ENCODE measurements at regions not wholly inside any gene's neighbourhood (a gene's known extent, or its start where the extent isn't known, plus 50 kb on each side); places are given as distances from the start of the nearest gene placed in this dataset.

DNA sequence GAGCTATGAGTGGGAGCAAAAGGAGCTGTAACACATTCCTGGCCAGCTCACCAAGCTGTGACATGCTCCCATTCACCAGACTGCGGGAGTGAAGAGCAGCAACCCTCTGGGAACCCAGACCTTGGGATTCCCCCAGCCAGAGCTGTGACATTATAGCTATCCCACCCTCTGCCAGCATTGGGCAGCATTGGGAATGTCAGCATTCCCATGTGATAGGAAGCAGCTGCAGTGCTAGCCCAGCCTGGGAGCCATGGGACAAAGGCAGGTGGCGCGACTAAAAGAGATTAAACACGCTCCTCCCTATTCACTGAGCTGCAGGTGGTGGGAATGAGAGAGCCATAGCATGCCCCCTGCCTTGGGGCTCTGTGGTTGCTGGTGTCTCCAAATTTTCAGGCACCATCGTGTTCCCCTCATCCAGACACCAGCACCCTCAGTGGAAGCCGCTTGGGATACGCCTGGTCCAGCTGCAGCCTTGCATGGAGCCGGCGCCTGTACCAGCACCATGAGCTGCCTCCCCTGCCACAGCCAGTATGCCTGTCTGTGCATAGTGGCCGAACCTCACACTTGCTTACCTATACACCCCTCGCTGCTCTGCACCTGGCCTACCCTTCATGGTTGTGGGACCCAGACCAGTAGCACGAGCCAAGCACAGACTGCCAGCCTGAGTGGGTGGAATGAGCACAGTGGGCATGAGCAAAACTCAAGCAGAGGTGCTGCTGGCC is 695.6 kb upstream of the GCFC2 start:
- H3K79me2 ChIP-seq (ENCODE audit: insufficient read depth, low read length), result no peaks in the 10 kb centered on the region
- no peak overlapping the region for H3K9ac ChIP-seq (ENCODE audit: low read length)
- no peak for TF ChIP-seq EGR1 (IDR thresholded peaks at IDR 0.05; ENCODE audit: low read depth)
- no peak for TF ChIP-seq CBX3 (IDR thresholded peaks at IDR 0.05; ENCODE audit: low read depth)
- TF ChIP-seq EZH2phosphoT487 (IDR thresholded peaks at IDR 0.05; ENCODE audit: borderline replicate concordance), result no peak
- TF ChIP-seq, protein P1, sequence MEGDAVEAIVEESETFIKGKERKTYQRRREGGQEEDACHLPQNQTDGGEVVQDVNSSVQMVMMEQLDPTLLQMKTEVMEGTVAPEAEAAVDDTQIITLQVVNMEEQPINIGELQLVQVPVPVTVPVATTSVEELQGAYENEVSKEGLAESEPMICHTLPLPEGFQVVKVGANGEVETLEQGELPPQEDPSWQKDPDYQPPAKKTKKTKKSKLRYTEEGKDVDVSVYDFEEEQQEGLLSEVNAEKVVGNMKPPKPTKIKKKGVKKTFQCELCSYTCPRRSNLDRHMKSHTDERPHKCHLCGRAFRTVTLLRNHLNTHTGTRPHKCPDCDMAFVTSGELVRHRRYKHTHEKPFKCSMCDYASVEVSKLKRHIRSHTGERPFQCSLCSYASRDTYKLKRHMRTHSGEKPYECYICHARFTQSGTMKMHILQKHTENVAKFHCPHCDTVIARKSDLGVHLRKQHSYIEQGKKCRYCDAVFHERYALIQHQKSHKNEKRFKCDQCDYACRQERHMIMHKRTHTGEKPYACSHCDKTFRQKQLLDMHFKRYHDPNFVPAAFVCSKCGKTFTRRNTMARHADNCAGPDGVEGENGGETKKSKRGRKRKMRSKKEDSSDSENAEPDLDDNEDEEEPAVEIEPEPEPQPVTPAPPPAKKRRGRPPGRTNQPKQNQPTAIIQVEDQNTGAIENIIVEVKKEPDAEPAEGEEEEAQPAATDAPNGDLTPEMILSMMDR (IDR thresholded peaks at IDR 0.05 in 2 of 3, conservative IDR thresholded peaks at IDR 0.05 in 1 of 3; ENCODE audit: borderline replicate concordance in 1 of 3, insufficient read depth in 1 of 3, low read depth in 2 of 3, low read length in 2 of 3), result no peak
- no peak for TF ChIP-seq ZFX (IDR thresholded peaks at IDR 0.05)
- TF ChIP-seq FOSL1 (IDR thresholded peaks at IDR 0.05; ENCODE audit: low read depth), result no peak
- no peak for TF ChIP-seq SIN3A (IDR thresholded peaks at IDR 0.05; ENCODE audit: low read depth)
- TF ChIP-seq JUND (IDR thresholded peaks at IDR 0.05), result no peak
- no peak for TF ChIP-seq POLR2AphosphoS5 (IDR thresholded peaks at IDR 0.05; ENCODE audit: low read depth, low read length)
- TF ChIP-seq, protein P2, sequence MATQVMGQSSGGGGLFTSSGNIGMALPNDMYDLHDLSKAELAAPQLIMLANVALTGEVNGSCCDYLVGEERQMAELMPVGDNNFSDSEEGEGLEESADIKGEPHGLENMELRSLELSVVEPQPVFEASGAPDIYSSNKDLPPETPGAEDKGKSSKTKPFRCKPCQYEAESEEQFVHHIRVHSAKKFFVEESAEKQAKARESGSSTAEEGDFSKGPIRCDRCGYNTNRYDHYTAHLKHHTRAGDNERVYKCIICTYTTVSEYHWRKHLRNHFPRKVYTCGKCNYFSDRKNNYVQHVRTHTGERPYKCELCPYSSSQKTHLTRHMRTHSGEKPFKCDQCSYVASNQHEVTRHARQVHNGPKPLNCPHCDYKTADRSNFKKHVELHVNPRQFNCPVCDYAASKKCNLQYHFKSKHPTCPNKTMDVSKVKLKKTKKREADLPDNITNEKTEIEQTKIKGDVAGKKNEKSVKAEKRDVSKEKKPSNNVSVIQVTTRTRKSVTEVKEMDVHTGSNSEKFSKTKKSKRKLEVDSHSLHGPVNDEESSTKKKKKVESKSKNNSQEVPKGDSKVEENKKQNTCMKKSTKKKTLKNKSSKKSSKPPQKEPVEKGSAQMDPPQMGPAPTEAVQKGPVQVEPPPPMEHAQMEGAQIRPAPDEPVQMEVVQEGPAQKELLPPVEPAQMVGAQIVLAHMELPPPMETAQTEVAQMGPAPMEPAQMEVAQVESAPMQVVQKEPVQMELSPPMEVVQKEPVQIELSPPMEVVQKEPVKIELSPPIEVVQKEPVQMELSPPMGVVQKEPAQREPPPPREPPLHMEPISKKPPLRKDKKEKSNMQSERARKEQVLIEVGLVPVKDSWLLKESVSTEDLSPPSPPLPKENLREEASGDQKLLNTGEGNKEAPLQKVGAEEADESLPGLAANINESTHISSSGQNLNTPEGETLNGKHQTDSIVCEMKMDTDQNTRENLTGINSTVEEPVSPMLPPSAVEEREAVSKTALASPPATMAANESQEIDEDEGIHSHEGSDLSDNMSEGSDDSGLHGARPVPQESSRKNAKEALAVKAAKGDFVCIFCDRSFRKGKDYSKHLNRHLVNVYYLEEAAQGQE (IDR thresholded peaks at IDR 0.05; ENCODE audit: low read depth), result no peak
- no peak for TF ChIP-seq YY1 (IDR thresholded peaks at IDR 0.05; ENCODE audit: extremely low read depth, insufficient replicate concordance, low read depth, low read length)
- no peak for TF ChIP-seq POLR2A (IDR thresholded peaks at IDR 0.05; ENCODE audit: borderline replicate concordance, extremely low read depth, insufficient read depth, insufficient read length)
- TF ChIP-seq ZNF274 (IDR thresholded peaks at IDR 0.05; ENCODE audit: low read depth, low read length), result no peak
- TF ChIP-seq, protein P3, sequence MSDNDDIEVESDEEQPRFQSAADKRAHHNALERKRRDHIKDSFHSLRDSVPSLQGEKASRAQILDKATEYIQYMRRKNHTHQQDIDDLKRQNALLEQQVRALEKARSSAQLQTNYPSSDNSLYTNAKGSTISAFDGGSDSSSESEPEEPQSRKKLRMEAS (IDR thresholded peaks at IDR 0.05), result no peak
- TF ChIP-seq CEBPB (IDR thresholded peaks at IDR 0.05; ENCODE audit: low read depth), result no peak
- TF ChIP-seq SRF (IDR thresholded peaks at IDR 0.05; ENCODE audit: low read depth), result no peak
- TF ChIP-seq, protein P4, sequence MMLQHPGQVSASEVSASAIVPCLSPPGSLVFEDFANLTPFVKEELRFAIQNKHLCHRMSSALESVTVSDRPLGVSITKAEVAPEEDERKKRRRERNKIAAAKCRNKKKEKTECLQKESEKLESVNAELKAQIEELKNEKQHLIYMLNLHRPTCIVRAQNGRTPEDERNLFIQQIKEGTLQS (IDR thresholded peaks at IDR 0.05), result no peak
- H2AFZ ChIP-seq (ENCODE audit: low read depth, low read length, poor library complexity, severe bottlenecking), result no peak overlapping the region
- no peaks in the 10 kb centered on the region for H3K4me1 ChIP-seq (ENCODE audit: control insufficient read depth in 1 of 2, insufficient read depth in 2 of 2, low read length in 2 of 2)
- H3K4me2 ChIP-seq (ENCODE audit: low read length), result no peak overlapping the region
- no peak overlapping the region for H3K27ac ChIP-seq (ENCODE audit: low read depth, low read length)
- BruUV-seq (replicated peaks), result no TSS peak
- H3K9me2 ChIP-seq (ENCODE audit: insufficient read depth), result no peaks in the 10 kb centered on the region
- DNase-seq (ENCODE audit: low read depth, low spot score) (no peak), ATAC-seq (no peak)
- ChIA-PET POLR2A (no interaction called here), RAD21 (ENCODE audit: low non-redundant PET in 1 of 2, low total read pairs in 2 of 2, uncharacterized antibody in 2 of 2, unreplicated experiment in 2 of 2) (no interaction called here), CTCF (no interaction called here)
- no peaks in the 10 kb centered on the region for H3K27me3 ChIP-seq (ENCODE audit: insufficient read depth, low read length)
- H4K20me1 ChIP-seq (ENCODE audit: insufficient read depth), result no peaks in the 10 kb centered on the region
- H3K4me3 ChIP-seq (replicated peaks in 1 of 2; ENCODE audit: low read depth in 1 of 2, low read length in 2 of 2), result no peak overlapping the region
- no peaks in the 10 kb centered on the region for H3K36me3 ChIP-seq (ENCODE audit: control insufficient read depth in 1 of 2, insufficient read depth in 2 of 2, low read length in 2 of 2)
- intact Hi-C loops (cut with micrococcal nuclease), result no loop called here
- H3K9me3 ChIP-seq (ENCODE audit: control insufficient read depth in 1 of 2, insufficient read depth in 1 of 2, low read depth in 1 of 2, low read length in 2 of 2), result peaks cover 5 to 8% of the 10 kb centered on the region in 2 experiments; a peak in 2 of 4 replicates
